ENCODE measurements at regions not wholly inside any gene's neighbourhood (a gene's known extent, or its start where the extent isn't known, plus 50 kb on each side); places are given as distances from the start of the nearest gene placed in this dataset.

GRCh38 chr14:44412858-44413569 is 94.1 kb downstream of the FSCB start:
- DNase-seq: no peak
- ATAC-seq (ENCODE audit: insufficient read depth, low read depth): no peak

GRCh38 chr14:44405011-44405486 is 102.0 kb downstream of the FSCB start:
- ATAC-seq (ENCODE audit: insufficient read depth, low read depth) (no peak), DNase-seq (no peak)
- no peak overlapping the region for H3K4me3 ChIP-seq (ENCODE audit: low read depth in 1 of 2, low read length in 2 of 2)
- H3K36me3 ChIP-seq (ENCODE audit: insufficient read depth, low read length): no peaks in the 10 kb centered on the region
- TF ChIP-seq CTCF (IDR thresholded peaks at IDR 0.05; ENCODE audit: borderline replicate concordance, extremely low read depth, low read length, poor library complexity, severe bottlenecking): no peak
- TF ChIP-seq EZH2 (IDR thresholded peaks at IDR 0.05; ENCODE audit: borderline replicate concordance, low read depth, low read length, severe bottlenecking): no peak
- no peaks in the 10 kb centered on the region for H3K4me1 ChIP-seq (ENCODE audit: insufficient read depth, low read length)
- no peak overlapping the region for H3K4me2 ChIP-seq (ENCODE audit: insufficient read depth, low read length)
- H2AFZ ChIP-seq (ENCODE audit: low read depth, low read length): no peak overlapping the region
- H3K79me2 ChIP-seq (ENCODE audit: insufficient read depth, low read length): no peaks in the 10 kb centered on the region
- H3K9me3 ChIP-seq (ENCODE audit: insufficient read depth, low read length, severe bottlenecking): no peaks in the 10 kb centered on the region
- no peak overlapping the region for H3K9ac ChIP-seq (ENCODE audit: low read depth, low read length)
- no peaks in the 10 kb centered on the region for H3K27me3 ChIP-seq (ENCODE audit: insufficient read depth, low read length, poor library complexity)
- no peak overlapping the region for H3K27ac ChIP-seq (ENCODE audit: low read length)
- no peaks in the 10 kb centered on the region for H4K20me1 ChIP-seq (ENCODE audit: insufficient read depth, low read length)

More at GRCh38 chr14:44412858-44413569, 94.1 kb downstream of the FSCB start:
- H3K27me3 ChIP-seq (ENCODE audit: insufficient read depth, low read length, poor library complexity): no peaks in the 10 kb centered on the region
- H4K20me1 ChIP-seq (ENCODE audit: insufficient read depth, low read length): no peaks in the 10 kb centered on the region
- no peak overlapping the region for H3K4me2 ChIP-seq (ENCODE audit: insufficient read depth, low read length)
- H3K4me3 ChIP-seq (ENCODE audit: low read depth in 1 of 2, low read length in 2 of 2): no peak overlapping the region
- no peak for TF ChIP-seq CTCF (IDR thresholded peaks at IDR 0.05; ENCODE audit: borderline replicate concordance, extremely low read depth, low read length, poor library complexity, severe bottlenecking)
- TF ChIP-seq EZH2 (IDR thresholded peaks at IDR 0.05; ENCODE audit: borderline replicate concordance, low read depth, low read length, severe bottlenecking): no peak
- H2AFZ ChIP-seq (ENCODE audit: low read depth, low read length): no peak overlapping the region
- H3K4me1 ChIP-seq (ENCODE audit: insufficient read depth, low read length): no peaks in the 10 kb centered on the region
- no peak overlapping the region for H3K27ac ChIP-seq (ENCODE audit: low read length)
- no peaks in the 10 kb centered on the region for H3K9me3 ChIP-seq (ENCODE audit: insufficient read depth, low read length, severe bottlenecking)
- H3K9ac ChIP-seq (ENCODE audit: low read depth, low read length): no peak overlapping the region
- no peaks in the 10 kb centered on the region for H3K79me2 ChIP-seq (ENCODE audit: insufficient read depth, low read length)
- H3K36me3 ChIP-seq (ENCODE audit: insufficient read depth, low read length): no peaks in the 10 kb centered on the region

- Histone ChIP-seq H3K4me1 (ENCODE audit: insufficient read depth, low read length) (no peaks in the 10 kb centered on the region), H3K79me2 (ENCODE audit: insufficient read depth, low read length) (no peaks in the 10 kb centered on the region), H4K20me1 (ENCODE audit: insufficient read depth, low read length) (no peaks in the 10 kb centered on the region), H3K9ac (ENCODE audit: low read depth, low read length) (no peak overlapping the region), H2AFZ (ENCODE audit: low read depth, low read length) (no peak overlapping the region), H3K9me3 (ENCODE audit: insufficient read depth, low read length, severe bottlenecking) (no peaks in the 10 kb centered on the region), H3K4me3 (ENCODE audit: low read depth in 1 of 2, low read length in 2 of 2) (no peak overlapping the region), H3K36me3 (ENCODE audit: insufficient read depth, low read length) (no peaks in the 10 kb centered on the region), H3K27ac (ENCODE audit: low read length) (no peak overlapping the region), H3K4me2 (ENCODE audit: insufficient read depth, low read length) (no peak overlapping the region), H3K27me3 (ENCODE audit: insufficient read depth, low read length, poor library complexity) (no peaks in the 10 kb centered on the region)
- DNase-seq (no peak), ATAC-seq (ENCODE audit: insufficient read depth, low read depth) (no peak)
- no peak for TF ChIP-seq CTCF (IDR thresholded peaks at IDR 0.05; ENCODE audit: borderline replicate concordance, extremely low read depth, low read length, poor library complexity, severe bottlenecking)
- no peak for TF ChIP-seq EZH2 (IDR thresholded peaks at IDR 0.05; ENCODE audit: borderline replicate concordance, low read depth, low read length, severe bottlenecking)
These were observed 102.5 kb downstream of the FSCB start for GRCh38 chr14:44404599-44404998.

Data from DND-41 (cell line).